HG03571 (cell line): ENCODE measurements at regions not wholly inside any gene's neighbourhood (a gene's known extent, or its start where the extent isn't known, plus 50 kb on each side); places are given as distances from the start of the nearest gene placed in this dataset.

ENCODE experiments used
- ATAC-seq: cut with Tn5 transposase; IDR thresholded peaks from one replicate; pipeline ENCODE4 v1.9.1; 2021; ENCODE audit not compliant: unreplicated experiment

DNA sequence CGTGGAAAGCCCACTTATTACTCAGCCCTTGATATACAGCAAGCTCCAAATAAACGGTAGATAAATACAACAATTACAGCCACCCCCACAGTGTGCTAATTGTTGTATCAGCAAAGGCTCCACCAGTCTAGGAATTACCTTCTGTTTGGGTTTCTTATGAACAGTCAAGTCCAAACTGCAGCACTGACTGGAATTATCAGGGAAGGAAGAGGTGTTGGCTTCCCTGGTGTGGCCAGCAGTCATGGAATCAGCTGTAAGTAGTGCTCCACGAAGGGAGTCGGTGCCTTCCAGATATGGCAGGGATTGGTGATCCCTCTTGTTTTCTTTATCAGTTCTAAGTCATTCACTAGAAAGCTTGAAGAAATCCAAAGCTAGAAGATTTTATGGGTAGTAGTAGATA lies 209.1 kb downstream of the SNX19 start:
- no peak for ATAC-seq

DNA sequence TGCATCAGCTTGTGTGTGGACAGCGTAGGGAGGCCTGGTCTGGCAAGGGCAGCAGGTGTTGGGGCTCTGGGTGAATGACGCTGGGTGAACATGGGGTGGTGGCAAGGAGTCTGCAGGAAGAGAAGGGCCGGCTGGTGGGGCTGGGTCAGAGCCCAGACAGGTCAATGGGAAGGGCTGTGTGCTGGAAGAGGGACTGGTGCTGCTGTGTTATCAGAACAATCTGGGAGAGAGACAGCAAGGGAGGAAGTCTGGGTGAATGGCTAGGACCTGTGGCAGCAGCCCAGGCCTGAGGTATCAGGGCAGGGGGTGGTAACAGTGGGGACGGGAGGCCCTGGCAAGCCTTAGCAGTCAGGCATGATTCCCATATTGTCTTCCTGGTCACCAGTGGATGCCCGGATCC lies 206.7 kb downstream of the SNX19 start:
- no peak for ATAC-seq

DNA sequence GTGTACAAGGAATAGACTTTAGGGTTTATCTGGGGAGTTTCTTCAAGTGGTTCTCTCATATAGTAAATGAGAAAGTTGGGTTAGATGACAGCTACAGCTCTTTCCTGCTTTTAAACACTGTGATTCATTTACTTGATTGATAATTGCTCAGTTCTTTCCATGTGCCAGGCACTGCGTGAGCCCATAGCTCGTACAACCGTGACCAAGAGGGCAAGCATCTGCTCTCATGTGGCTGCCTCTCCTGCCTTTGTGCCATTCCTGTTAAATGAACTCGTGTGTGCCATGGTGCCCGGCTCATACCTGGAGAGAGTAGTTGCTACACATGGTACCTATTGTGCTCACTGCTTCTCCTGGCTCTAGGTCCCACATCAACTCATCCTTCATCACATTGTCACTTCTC lies 206.3 kb downstream of the SNX19 start:
- no peak for ATAC-seq

DNA sequence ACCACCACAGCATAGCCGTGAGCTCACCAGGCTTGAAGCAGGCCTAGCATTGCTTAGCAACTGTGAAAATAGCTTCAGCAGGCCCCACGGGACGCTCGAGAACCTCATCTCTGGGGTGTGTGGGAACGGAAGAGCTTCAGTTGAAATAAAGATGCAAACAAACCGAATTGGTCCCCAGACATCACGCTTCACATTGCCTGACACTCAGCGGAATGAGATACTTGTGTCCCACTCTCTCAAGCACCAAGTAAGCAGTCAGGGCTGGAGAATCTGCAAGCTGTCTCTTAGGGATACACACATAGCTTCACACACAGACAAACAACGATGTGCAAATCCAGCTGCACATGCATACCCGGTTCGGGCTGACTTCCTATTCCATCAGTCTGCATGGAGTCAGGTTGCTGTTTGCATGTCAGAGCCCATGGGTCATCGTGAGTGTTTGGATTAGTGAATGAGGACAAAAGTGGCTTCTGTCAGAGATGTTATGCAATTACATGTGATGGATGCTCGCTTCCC lies 205.7 kb downstream of the SNX19 start:
- no peak for ATAC-seq

DNA sequence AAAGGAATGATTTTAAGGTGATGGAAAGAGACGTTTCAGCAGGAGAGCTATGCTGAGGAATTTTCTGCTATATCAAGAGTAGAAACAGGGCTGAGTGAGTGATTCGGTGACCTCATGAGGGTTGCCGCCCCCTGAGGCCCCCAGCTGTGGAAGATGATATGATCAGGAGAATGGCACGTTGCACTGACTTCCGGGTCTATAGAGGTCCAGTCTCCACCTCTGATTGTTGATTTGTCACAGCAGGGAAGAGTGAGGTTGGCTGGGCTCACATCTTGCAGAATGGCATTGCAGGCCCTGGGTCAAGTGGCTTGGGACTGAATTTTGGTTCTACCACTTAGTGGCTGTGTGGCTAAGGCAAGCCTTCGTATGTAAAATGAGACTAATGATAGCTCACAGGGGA lies 205.1 kb downstream of the SNX19 start:
- ATAC-seq, result no peak

DNA sequence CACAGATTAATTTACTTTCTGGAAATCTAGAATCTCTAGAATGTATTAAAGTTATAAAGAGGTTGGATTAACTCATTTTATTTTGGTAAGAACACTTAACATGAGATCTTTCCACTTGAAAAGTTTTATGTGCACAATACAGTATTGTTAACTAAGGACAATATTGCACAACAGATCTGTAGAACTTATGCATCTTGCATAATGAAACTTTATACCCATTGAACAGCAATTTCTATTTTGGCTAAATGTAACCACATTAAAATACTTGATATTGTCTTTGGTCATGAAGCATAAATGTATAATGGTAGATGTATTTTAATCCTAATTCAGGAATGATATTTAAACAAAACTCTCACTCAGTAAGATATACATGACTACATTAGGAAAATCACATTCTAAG lies 203.8 kb downstream of the SNX19 start:
- no peak for ATAC-seq

DNA sequence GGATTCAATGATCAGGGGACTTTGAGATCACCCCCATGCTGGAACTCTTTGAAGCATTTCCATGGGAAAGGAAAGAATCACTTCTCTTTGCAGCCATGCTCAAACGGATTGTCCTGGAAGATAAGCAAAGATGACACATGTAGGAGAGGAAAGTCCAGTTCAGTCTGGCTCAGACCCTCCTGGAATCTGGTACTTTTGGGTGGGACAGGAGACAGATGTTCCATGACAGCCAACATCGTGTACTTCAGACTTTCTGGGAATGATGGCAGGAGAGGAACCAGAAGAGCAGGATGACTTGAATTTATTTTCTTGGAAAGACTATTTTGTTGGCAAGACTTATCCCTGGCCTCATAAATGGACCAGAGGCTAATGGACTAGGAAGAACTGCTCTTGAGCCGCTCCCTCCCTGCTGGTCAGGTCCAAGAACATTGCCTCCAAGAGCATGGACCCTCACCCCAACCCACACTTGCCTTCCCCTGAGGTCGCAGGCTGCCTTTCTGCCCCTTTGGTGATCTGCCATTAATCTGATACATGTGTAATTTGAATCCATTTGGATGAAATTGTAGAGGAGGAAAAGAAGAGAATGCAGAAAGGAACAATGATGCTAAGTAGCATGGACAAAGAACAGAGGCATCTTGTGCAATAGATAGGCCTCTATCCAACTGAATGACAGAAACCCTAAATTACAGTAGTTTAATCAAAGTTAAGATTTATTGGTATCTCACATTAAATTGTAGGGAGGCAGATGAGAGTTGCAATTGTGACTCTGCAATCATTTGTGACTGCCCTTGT lies 201.0 kb downstream of the SNX19 start:
- ATAC-seq, result no peak

DNA sequence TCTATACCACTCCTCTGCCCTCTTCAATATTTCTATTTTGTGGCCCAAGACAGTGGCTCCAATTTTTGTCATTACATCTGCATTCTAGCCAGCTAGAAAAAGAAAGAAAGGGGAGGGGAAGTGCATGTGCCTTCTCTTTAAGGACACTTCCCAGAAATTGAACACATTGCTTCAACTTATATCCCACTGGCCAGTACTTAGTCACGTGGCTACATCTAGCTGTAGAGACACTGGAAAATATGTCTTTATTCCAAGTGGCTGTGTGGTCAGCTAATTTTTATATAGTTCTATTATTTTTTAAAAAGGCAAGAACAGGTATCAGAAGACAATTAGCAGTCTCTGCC lies 200.4 kb downstream of the SNX19 start:
- ATAC-seq, result no peak

DNA sequence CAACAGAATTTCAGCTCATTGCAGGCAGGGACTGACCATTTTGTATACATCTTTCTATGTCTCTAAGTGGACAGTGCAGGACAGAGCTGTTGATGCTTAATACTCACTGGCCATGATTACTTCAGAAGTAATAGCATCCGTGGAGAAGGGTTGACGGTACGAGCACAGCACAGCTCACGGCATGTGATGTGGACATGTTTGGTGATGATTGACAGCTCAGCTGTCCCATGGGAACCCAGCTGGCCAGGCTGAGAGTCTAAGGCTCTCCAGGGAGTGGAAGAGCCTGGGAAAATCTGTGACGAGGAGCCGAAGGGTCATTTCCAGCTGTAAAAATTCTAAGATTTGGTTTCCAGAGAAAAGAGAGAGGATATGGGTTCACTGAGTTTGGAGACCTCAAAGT lies 198.2 kb downstream of the SNX19 start:
- ATAC-seq, result no peak

DNA sequence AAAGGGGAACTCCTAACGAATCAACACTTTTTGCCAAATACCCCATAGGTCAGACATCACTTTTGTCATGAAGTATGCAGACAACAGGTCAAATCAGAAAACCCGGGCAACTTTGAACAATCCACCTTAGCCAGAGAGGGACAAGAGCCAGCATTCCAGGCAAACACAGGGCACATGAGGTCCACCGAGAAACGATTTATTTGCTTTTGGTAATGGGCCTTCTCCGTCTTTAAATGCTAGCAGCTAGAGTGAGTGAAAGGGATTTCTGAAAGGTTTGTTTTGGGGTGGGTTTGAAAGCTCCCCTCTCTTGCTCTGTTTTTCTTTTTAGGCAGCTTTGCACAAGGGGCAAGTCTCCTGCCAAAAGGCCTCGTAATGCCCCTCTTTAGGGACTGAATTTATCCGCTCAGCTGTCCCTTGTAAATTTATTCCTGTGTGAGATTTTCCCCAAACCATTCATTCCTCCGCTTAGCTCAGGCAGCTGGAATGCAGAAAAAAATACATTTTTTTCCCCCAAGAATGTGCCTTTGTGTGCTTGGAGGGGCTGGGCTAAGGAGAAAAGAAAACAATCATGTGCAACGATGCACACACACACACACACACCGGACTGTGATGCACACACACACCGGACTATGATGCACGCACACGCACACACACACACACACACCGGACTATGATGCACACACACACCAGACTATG lies 196.9 kb downstream of the SNX19 start:
- ATAC-seq, result no peak

DNA sequence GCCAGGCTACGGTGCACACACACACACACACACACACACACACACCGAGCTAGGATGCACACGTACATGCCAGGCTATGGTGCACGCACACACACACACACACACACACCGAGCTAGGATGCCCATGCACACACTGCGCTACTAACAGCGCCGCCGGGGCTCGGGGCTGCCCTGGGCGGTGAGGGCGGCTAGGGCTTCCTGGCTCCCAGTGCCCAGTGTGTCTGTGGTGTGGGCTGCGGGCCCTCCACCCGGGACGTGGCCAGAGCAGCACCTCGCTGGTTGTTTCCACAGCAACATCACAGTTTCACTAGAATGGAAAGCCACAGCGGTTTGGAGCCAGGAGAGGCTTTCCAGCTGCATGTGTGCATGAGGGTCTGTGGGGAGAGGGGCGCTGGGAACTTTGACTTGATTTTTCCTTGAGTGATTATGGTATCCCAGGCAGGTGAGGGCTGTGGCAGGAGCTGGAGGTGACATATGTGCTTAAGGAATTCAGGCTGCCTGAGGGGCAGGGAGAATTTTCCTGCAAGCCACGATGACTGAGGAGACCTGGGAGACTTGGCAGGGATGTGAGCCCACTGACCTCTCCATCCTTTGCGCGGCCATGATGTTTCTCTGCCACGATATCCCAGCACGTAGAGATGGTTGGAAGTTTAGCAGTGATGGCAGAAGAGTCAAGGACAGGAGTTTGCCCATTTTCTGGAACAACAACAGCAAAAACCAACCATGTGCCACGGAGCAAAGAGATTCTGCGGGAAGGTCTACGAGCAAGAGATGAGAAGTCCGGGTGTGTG lies 195.9 kb downstream of the SNX19 start:
- ATAC-seq, result no peak

DNA sequence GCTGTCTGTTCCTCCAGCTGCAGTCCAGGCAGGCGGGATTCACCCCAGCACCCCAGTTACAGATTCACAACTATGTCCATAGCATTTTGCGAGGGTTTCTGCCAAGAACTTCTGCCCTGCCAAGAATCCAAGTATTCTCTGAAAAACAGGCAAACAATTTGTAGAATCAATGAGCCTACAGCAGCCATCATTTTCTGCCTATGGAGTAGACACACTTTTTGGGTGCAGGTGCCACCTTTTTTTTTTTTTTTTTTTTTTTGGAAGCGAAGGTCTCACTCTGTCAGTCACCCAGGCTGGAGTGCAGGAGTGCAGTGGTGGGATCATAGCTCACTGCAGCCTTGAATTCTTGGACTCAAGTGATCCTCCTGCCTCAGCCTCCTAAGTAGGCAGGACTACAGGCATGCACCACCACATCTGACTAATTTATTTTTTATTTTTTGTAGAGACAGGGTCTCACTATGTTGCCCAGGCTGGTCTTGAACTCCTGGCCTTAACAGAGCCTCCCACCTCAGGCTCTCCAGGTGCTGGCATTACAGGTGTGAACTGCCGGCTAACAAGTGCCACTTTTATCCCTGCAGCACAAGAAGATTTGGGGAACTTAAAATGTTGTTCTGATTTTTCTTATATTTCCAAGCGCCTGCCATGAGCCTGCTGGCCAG lies 195.1 kb downstream of the SNX19 start:
- ATAC-seq, result no peak

DNA sequence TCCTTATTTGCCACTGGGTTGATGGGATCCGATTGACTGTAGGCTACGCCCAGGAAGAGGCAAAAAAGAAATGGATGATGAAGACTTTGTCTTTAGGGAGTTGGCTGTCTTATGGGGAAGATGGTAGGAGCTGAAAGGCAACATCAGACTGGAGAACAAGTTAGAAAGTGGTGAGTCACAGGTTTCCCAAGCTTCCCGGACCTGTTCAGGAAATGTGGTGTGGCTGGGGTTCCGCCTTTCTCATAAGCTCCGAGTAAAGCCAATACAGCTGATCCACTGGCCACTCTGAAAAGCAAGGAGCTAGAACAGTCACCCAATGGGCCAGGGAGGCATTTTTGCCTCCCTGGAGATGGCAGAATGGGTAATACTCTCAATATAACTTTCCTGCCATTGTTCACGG lies 194.5 kb downstream of the SNX19 start:
- ATAC-seq, result no peak

DNA sequence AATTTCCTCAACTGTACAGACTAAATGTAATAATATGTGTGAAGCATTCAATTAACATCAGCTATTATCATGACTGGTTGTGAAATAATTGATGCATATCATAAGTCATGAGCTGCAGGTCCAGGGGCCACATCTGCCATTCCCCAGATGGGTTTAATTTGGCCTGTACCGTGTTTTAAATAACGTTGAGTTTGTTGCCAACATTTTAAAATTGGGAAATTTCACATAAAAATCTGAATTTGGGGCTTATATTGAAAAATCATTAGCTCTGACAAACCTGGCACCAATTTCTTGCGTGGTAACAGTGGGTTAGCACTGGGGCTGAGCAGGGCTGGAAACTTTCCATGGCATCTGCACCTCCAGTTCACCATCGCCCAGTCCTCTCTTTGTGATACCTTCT lies 193.9 kb downstream of the SNX19 start:
- no peak for ATAC-seq

DNA sequence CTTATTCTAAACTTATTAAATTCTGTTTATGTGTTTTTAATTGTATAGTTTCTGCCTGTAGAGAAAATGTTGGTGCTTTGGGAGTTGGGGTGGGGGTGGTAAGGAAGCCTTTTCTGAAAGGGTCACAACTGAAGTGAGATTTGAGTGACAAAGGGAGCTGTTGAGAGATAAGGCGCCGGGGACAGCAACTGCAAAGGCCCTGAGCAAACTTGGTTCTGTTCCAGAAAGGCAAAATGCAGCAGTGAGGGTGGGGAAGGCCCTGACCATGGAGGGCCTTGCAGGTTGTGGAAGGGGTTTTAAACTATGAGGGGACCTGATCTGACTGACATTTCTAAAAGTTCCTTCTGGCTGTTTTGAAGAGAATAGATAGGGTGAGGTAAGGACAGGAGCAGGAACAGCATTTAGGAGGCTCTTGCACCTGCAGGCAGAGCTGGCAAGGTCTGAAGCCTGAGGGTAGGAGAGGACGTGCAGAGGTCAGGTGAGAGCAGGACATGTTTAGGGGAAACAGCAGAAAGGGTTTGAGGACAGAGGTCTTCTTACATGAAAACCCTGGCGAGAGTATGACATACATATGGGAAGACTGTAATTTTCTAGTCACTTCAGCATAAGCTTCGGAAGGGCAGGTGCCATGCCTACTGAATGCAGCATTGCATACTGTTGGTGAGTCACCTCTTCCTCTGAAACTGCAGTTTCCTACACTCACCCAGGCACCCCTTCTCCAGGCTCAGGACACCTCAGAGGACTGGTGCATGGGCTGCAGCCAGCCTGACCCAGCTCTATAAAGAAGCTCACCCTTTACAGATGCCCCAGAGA lies 190.7 kb downstream of the SNX19 start:
- no peak for ATAC-seq

DNA sequence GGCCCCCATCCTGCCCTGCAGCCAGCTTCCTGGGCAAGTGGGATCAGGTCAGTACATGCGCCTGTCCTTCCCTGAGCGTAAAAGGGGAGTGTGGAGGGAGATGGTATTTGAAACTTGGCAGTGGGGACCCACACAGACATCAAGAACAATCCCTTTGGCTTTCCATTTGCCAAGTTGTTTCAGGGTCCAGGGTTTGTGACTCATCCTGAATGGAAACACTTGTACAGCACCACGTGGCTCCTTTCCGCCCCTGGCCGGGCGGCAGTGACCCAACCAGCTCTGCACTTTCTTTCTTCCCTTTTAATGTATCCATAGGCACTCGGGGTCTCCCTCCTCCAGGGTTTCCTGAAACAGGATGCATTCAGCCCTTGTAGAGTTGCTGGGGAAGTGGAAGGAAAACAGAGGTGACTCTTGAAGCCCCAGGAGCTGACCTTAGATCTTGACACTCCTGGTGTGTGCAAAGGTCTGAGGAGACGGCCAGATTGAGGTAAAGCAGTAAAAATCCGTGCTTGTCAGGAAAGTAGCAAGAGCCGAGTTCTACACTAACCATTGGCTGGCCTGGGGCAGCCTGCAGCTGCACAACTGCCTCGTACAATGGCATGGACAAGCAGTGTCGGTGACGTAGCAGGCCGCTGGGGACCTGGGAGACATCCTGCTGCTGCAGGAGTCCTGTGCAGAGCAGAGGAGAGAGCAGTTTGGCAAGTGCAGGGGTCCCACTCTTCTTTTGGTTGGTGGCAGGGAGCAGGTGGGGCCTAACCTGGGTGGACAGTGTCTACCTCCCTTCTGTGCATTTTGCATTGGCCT lies 189.8 kb downstream of the SNX19 start:
- no peak for ATAC-seq

DNA sequence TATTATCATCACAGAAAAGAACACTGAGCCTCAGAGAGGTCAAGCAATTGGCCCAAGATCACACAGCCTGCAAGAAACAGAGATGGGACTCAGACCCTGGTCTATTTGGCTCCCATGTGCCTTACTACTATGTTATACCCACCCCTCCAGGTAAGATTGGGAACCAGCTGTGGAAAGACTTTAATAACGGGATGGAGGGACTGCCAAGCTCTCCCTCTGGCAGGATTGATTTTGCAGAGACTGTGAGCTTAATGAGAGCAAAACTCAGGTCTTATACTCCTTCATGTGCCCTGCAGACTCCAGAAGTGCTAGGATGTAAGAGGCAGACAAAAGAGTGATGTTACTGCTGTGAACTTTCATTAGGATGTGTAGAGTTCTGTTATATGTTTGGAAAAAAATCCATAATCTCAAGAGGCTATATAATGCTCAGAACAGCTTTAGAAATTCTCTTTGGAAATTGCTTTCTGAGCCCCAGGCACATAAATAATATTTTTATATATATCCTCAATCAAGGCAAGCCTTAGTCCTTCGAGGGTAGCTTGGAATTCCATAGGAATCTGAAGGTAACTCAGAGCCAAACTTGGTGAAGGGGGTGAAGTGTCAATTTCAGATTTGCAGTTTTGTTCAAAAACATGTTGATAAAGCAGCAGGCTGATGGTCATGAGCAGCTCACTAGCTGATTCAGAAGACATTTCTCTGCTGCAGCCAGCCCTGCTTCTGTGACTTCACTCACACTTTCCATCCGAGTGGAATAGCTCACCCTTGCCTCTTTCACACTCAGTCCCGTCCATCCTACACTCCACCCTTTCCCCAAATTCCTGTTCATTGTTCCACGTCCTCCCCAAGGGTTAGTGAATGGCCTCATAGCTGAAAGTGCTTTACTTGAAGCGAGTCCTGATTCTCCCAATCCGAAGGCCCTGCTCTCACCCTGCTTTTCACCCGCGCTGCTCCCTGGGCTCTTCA lies 188.8 kb downstream of the SNX19 start:
- no peak for ATAC-seq
